WTC11 (cell line): ENCODE measurements at regions not wholly inside any gene's neighbourhood (a gene's known extent, or its start where the extent isn't known, plus 50 kb on each side); places are given as distances from the start of the nearest gene placed in this dataset.

Experiments
- ATAC-seq: fragments of 200-7000 bp; cut with Tn5 transposase; 2 replicates; pipeline ENCODE4 v1.10.0; 2021; ENCODE audit warnings: mild to moderate bottlenecking, moderate library complexity
- CTCF ChIA-PET: fragments of 300-600 bp; sonication (Branson Sonifier 250); formaldehyde crosslinking; loops from one replicate; lab custom pipeline; 2021; ENCODE audit warnings: antibody characterized with exemption; lab: Charles Lee
- POLR2A ChIA-PET: fragments of 350-600 bp; sonication (Branson Sonifier 250); formaldehyde crosslinking; loops from one replicate; lab custom pipeline; 2021; ENCODE audit warnings: antibody characterized with exemption; lab: Charles Lee
- DNase-seq: peaks from one replicate; pipeline ENCODE4 v3.0.0; 2021; ENCODE audit warnings: low spot score
- H3K27ac Mint-ChIP-seq: 2 replicates; pipeline ENCODE4 v1.8.0; 2021; ENCODE audit warnings: mixed read lengths
- H3K27me3 Mint-ChIP-seq: 2 replicates; pipeline ENCODE4 v1.8.0; 2021; ENCODE audit warnings: low read depth, mild to moderate bottlenecking, moderate library complexity, mixed read lengths
- H3K36me3 Mint-ChIP-seq: 2 replicates; pipeline ENCODE4 v1.8.0; 2021; ENCODE audit warnings: mixed read lengths
- H3K4me1 Mint-ChIP-seq: 2 replicates; pipeline ENCODE4 v1.8.0; 2022; ENCODE audit warnings: mixed read lengths
- H3K4me3 Mint-ChIP-seq: 2 replicates; pipeline ENCODE4 v1.8.0; 2021; ENCODE audit warnings: mild to moderate bottlenecking, moderate library complexity, mixed read lengths
- H3K9me3 Mint-ChIP-seq: 2 replicates; pipeline ENCODE4 v1.8.0; 2021; ENCODE audit warnings: mixed read lengths
- CBFB ChIP-seq: sonication (generic); formaldehyde crosslinking; IDR thresholded peaks from 2 replicates; pipeline ENCODE4 v1.8.1; 2022; ENCODE audit warnings: mild to moderate bottlenecking, low read depth, missing genetic modification reagents
- CREM ChIP-seq: sonication (generic); formaldehyde crosslinking; IDR thresholded peaks from 2 replicates; pipeline ENCODE4 v1.8.1; 2022; ENCODE audit warnings: mild to moderate bottlenecking, missing genetic modification reagents, moderate library complexity
- EMX1 ChIP-seq: fragments of 250-450 bp; sonication (Bioruptor Pico); IDR thresholded peaks from 2 replicates; pipeline ENCODE4 v1.8.0; 2021; ENCODE audit warnings: mild to moderate bottlenecking
- FOXP1 ChIP-seq: sonication (generic); formaldehyde crosslinking; IDR thresholded peaks from 2 replicates; pipeline ENCODE4 v1.8.0; 2022; ENCODE audit warnings: missing genetic modification reagents, mild to moderate bottlenecking, moderate library complexity, borderline replicate concordance
- RORB ChIP-seq: fragments of 250-450 bp; sonication (Bioruptor Pico); IDR thresholded peaks from 2 replicates; pipeline ENCODE4 v1.9.0; 2021; ENCODE audit warnings: mild to moderate bottlenecking
- ZNF232 ChIP-seq: sonication (generic); formaldehyde crosslinking; IDR thresholded peaks from 2 replicates; pipeline ENCODE4 v1.8.0; 2022; ENCODE audit warnings: mild to moderate bottlenecking, missing genetic modification reagents
- ZNF263 ChIP-seq: sonication (generic); formaldehyde crosslinking; IDR thresholded peaks from 2 replicates; pipeline ENCODE4 v1.8.1; 2022; ENCODE audit warnings: low read depth, mild to moderate bottlenecking, moderate library complexity, missing genetic modification reagents
- ZNF423 ChIP-seq: fragments of 250-450 bp; sonication (Bioruptor Pico); IDR thresholded peaks from 2 replicates; pipeline ENCODE4 v2.1.2; 2022; ENCODE audit warnings: mild to moderate bottlenecking, moderate library complexity
- ZNF671 ChIP-seq: fragments of 250-450 bp; sonication (Bioruptor Pico); IDR thresholded peaks from 2 replicates; pipeline ENCODE4 v1.8.0; 2021; ENCODE audit warnings: mild to moderate bottlenecking
- TF ChIP-seq, protein P1 (sequence below): sonication (generic); formaldehyde crosslinking; IDR thresholded peaks from 2 replicates; pipeline ENCODE4 v1.8.1; 2023; ENCODE audit warnings: mild to moderate bottlenecking, missing genetic modification reagents
- TF ChIP-seq, protein P2 (sequence below): sonication (generic); formaldehyde crosslinking; IDR thresholded peaks from 2 replicates; pipeline ENCODE4 v1.8.1; 2022; ENCODE audit warnings: low read depth, missing genetic modification reagents, borderline replicate concordance
- TF ChIP-seq, protein P3 (sequence below): sonication (generic); formaldehyde crosslinking; IDR thresholded peaks from 2 replicates; pipeline ENCODE4 v1.8.0; 2023; ENCODE audit warnings: missing genetic modification reagents
- TF ChIP-seq, protein P4 (sequence below): fragments of 250-450 bp; sonication (Bioruptor Pico); IDR thresholded peaks from 2 replicates; pipeline ENCODE4 v1.9.0; 2021; ENCODE audit warnings: moderate library complexity, mild to moderate bottlenecking, inconsistent platforms, borderline replicate concordance
- TF ChIP-seq, protein P5 (sequence below): sonication (generic); formaldehyde crosslinking; IDR thresholded peaks from 2 replicates; pipeline ENCODE4 v1.8.0; 2022; ENCODE audit warnings: missing genetic modification reagents
- TF ChIP-seq, protein P6 (sequence below): sonication (generic); formaldehyde crosslinking; IDR thresholded peaks from 2 replicates; pipeline ENCODE4 v1.8.1; 2023; ENCODE audit warnings: mild to moderate bottlenecking, missing genetic modification reagents, moderate library complexity
- TF ChIP-seq, protein P7 (sequence below): sonication (generic); formaldehyde crosslinking; IDR thresholded peaks from 2 replicates; pipeline ENCODE4 v1.8.1; 2023; ENCODE audit warnings: mild to moderate bottlenecking, missing genetic modification reagents, borderline replicate concordance
- TF ChIP-seq, protein P8 (sequence below): sonication (generic); formaldehyde crosslinking; IDR thresholded peaks from 2 replicates; pipeline ENCODE4 v1.8.1; 2022; ENCODE audit warnings: mild to moderate bottlenecking, moderate library complexity, missing genetic modification reagents

DNA sequence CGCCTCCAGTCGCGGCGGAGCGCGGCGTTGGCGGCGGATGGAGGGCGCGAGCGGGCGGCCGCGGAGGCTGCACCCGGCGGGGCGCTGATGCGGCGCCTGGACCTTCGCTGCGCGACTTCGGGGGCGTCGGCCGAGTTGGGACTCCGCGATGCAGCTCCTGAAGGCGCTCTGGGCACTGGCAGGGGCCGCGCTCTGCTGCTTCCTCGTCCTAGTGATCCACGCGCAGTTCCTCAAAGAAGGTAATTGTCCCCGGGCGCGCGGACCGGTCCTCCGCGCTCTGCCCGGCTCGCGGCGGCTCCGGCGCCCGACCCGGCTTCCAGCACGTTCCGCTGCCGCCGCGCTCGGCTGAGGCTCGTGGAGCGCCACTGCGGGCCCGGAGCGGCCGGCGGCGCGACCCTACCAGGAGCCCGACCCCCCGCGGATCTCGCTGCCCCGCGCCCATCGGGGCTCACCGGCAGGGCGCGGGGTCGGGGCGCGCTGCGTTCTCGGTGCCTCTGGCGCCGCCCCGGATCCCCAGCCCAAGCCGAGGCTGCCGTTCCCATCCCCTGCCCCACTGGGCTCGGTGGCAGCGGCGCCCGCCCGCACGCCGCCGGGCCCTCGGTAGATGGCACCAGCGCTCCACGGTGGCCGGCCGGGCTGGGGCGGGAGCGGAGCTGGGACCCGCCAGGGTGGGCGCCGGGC is 1251.2 kb downstream of the BRD1 start:
- Mint-ChIP-seq H3K27ac (no peak overlapping the region), H3K36me3 (peaks cover 8% of the 10 kb centered on the region), H3K4me1 (peaks cover 14% of the 10 kb centered on the region), H3K9me3 (peaks cover 7% of the 10 kb centered on the region), H3K4me3 (no peak overlapping the region), H3K27me3 (peaks cover 13% of the 10 kb centered on the region)
- CTCF ChIA-PET: interaction anchor here (0.6 to 2.1 kb wide), 14 partner anchors 8 to 729 kb away, joined by 3 to 9 read pairs (median 4); no protein-coding TSS in a partner anchor
- POLR2A ChIA-PET: no interaction called here
- peak; percentile 67 for DNase-seq
- ATAC-seq: peak; percentile 43
- TF ChIP-seq, protein P1, sequence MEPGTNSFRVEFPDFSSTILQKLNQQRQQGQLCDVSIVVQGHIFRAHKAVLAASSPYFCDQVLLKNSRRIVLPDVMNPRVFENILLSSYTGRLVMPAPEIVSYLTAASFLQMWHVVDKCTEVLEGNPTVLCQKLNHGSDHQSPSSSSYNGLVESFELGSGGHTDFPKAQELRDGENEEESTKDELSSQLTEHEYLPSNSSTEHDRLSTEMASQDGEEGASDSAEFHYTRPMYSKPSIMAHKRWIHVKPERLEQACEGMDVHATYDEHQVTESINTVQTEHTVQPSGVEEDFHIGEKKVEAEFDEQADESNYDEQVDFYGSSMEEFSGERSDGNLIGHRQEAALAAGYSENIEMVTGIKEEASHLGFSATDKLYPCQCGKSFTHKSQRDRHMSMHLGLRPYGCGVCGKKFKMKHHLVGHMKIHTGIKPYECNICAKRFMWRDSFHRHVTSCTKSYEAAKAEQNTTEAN (CRISPR knock-in tag): no peak
- TF ChIP-seq, protein P2, sequence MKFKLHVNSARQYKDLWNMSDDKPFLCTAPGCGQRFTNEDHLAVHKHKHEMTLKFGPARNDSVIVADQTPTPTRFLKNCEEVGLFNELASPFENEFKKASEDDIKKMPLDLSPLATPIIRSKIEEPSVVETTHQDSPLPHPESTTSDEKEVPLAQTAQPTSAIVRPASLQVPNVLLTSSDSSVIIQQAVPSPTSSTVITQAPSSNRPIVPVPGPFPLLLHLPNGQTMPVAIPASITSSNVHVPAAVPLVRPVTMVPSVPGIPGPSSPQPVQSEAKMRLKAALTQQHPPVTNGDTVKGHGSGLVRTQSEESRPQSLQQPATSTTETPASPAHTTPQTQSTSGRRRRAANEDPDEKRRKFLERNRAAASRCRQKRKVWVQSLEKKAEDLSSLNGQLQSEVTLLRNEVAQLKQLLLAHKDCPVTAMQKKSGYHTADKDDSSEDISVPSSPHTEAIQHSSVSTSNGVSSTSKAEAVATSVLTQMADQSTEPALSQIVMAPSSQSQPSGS (CRISPR knock-in tag): no peak
- TF ChIP-seq, protein P3, sequence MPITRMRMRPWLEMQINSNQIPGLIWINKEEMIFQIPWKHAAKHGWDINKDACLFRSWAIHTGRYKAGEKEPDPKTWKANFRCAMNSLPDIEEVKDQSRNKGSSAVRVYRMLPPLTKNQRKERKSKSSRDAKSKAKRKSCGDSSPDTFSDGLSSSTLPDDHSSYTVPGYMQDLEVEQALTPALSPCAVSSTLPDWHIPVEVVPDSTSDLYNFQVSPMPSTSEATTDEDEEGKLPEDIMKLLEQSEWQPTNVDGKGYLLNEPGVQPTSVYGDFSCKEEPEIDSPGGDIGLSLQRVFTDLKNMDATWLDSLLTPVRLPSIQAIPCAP (CRISPR knock-in tag): no peak
- TF ChIP-seq CBFB (CRISPR knock-in tag): no peak
- TF ChIP-seq ZNF232 (CRISPR knock-in tag): no peak
- no peak for TF ChIP-seq ZNF671 (CRISPR knock-in tag)
- TF ChIP-seq ZNF423 (CRISPR knock-in tag): 0 out of 2 replicates have a peak, but pooled peaks have one; percentile 16
- TF ChIP-seq, protein P4, sequence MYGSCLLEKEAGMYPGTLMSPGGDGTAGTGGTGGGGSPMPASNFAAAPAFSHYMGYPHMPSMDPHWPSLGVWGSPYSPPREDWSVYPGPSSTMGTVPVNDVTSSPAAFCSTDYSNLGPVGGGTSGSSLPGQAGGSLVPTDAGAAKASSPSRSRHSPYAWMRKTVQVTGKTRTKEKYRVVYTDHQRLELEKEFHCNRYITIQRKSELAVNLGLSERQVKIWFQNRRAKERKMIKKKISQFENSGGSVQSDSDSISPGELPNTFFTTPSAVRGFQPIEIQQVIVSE (CRISPR knock-in tag): no peak
- no peak for TF ChIP-seq RORB (CRISPR knock-in tag)
- no peak for TF ChIP-seq FOXP1 (CRISPR knock-in tag)
- TF ChIP-seq EMX1: no peak
- TF ChIP-seq, protein P5, sequence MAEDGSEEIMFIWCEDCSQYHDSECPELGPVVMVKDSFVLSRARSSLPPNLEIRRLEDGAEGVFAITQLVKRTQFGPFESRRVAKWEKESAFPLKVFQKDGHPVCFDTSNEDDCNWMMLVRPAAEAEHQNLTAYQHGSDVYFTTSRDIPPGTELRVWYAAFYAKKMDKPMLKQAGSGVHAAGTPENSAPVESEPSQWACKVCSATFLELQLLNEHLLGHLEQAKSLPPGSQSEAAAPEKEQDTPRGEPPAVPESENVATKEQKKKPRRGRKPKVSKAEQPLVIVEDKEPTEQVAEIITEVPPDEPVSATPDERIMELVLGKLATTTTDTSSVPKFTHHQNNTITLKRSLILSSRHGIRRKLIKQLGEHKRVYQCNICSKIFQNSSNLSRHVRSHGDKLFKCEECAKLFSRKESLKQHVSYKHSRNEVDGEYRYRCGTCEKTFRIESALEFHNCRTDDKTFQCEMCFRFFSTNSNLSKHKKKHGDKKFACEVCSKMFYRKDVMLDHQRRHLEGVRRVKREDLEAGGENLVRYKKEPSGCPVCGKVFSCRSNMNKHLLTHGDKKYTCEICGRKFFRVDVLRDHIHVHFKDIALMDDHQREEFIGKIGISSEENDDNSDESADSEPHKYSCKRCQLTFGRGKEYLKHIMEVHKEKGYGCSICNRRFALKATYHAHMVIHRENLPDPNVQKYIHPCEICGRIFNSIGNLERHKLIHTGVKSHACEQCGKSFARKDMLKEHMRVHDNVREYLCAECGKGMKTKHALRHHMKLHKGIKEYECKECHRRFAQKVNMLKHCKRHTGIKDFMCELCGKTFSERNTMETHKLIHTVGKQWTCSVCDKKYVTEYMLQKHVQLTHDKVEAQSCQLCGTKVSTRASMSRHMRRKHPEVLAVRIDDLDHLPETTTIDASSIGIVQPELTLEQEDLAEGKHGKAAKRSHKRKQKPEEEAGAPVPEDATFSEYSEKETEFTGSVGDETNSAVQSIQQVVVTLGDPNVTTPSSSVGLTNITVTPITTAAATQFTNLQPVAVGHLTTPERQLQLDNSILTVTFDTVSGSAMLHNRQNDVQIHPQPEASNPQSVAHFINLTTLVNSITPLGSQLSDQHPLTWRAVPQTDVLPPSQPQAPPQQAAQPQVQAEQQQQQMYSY (CRISPR knock-in tag): no peak
- TF ChIP-seq, protein P6, sequence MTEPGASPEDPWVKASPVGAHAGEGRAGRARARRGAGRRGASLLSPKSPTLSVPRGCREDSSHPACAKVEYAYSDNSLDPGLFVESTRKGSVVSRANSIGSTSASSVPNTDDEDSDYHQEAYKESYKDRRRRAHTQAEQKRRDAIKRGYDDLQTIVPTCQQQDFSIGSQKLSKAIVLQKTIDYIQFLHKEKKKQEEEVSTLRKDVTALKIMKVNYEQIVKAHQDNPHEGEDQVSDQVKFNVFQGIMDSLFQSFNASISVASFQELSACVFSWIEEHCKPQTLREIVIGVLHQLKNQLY (CRISPR knock-in tag): no peak
- TF ChIP-seq, protein P7, sequence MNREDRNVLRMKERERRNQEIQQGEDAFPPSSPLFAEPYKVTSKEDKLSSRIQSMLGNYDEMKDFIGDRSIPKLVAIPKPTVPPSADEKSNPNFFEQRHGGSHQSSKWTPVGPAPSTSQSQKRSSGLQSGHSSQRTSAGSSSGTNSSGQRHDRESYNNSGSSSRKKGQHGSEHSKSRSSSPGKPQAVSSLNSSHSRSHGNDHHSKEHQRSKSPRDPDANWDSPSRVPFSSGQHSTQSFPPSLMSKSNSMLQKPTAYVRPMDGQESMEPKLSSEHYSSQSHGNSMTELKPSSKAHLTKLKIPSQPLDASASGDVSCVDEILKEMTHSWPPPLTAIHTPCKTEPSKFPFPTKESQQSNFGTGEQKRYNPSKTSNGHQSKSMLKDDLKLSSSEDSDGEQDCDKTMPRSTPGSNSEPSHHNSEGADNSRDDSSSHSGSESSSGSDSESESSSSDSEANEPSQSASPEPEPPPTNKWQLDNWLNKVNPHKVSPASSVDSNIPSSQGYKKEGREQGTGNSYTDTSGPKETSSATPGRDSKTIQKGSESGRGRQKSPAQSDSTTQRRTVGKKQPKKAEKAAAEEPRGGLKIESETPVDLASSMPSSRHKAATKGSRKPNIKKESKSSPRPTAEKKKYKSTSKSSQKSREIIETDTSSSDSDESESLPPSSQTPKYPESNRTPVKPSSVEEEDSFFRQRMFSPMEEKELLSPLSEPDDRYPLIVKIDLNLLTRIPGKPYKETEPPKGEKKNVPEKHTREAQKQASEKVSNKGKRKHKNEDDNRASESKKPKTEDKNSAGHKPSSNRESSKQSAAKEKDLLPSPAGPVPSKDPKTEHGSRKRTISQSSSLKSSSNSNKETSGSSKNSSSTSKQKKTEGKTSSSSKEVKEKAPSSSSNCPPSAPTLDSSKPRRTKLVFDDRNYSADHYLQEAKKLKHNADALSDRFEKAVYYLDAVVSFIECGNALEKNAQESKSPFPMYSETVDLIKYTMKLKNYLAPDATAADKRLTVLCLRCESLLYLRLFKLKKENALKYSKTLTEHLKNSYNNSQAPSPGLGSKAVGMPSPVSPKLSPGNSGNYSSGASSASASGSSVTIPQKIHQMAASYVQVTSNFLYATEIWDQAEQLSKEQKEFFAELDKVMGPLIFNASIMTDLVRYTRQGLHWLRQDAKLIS (CRISPR knock-in tag): no peak
- no peak for TF ChIP-seq CREM (CRISPR knock-in tag)
- TF ChIP-seq, protein P8, sequence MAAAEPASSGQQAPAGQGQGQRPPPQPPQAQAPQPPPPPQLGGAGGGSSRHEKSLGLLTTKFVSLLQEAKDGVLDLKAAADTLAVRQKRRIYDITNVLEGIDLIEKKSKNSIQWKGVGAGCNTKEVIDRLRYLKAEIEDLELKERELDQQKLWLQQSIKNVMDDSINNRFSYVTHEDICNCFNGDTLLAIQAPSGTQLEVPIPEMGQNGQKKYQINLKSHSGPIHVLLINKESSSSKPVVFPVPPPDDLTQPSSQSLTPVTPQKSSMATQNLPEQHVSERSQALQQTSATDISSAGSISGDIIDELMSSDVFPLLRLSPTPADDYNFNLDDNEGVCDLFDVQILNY (CRISPR knock-in tag): peak; percentile 10; the same call in 1 of the 2 replicates
- no peak for TF ChIP-seq ZNF263 (CRISPR knock-in tag)
